ENCODE measurements at regions not wholly inside any gene's neighbourhood (a gene's known extent, or its start where the extent isn't known, plus 50 kb on each side); places are given as distances from the start of the nearest gene placed in this dataset.

DNA sequence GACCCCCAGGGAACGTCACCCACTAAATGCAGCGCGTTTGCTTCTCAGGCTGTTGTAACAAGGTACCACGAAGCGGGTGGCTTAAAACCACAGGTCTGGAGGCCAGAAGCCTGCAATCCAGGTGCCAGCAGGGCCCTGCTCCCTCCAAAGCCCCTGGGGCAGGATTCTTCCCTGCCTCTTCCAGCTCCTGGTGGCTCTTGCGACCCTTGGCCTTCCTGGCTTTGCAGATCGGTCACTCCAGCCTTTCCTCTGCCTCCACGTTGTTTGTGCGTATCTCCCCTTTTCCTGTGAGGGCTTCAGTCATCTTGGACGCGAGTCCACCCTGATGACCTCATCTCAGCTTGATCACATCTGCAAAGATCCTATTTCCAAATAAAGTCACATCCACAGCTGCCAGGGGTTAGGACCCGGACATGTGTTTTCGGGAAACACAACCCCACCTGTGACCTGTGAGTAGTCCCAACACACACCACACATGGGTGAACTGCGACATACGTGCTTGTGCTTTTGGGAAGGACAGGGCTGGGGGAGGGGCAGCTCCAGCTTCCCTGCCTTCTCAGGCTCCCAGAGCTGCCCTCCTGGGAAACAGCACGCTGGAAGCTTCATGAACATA is 114.5 kb upstream of the NCOR2 start:
- no peak for TF ChIP-seq EZH2 (IDR thresholded peaks at IDR 0.05; ENCODE audit: borderline replicate concordance, low read length)
- TF ChIP-seq, protein P1, sequence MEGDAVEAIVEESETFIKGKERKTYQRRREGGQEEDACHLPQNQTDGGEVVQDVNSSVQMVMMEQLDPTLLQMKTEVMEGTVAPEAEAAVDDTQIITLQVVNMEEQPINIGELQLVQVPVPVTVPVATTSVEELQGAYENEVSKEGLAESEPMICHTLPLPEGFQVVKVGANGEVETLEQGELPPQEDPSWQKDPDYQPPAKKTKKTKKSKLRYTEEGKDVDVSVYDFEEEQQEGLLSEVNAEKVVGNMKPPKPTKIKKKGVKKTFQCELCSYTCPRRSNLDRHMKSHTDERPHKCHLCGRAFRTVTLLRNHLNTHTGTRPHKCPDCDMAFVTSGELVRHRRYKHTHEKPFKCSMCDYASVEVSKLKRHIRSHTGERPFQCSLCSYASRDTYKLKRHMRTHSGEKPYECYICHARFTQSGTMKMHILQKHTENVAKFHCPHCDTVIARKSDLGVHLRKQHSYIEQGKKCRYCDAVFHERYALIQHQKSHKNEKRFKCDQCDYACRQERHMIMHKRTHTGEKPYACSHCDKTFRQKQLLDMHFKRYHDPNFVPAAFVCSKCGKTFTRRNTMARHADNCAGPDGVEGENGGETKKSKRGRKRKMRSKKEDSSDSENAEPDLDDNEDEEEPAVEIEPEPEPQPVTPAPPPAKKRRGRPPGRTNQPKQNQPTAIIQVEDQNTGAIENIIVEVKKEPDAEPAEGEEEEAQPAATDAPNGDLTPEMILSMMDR (IDR thresholded peaks at IDR 0.05; ENCODE audit: low read length) = no peak

All from OCI-LY1 (cell line).